Left lung (tissue), 4 donors: ENCODE measurements at regions not wholly inside any gene's neighbourhood (a gene's known extent, or its start where the extent isn't known, plus 50 kb on each side); places are given as distances from the start of the nearest gene placed in this dataset.

ENCODE experiments used
- ATAC-seq: fragments of 200-7000 bp; cut with Tn5 transposase; one replicate; pipeline ENCODE4 v1.9.1; 2020; ENCODE audit warnings: moderate library complexity
- DNase-seq, 4 donors: peaks; one replicate each; pipeline ENCODE4 v3.0.0-alpha.2; 2013 to 2020
- H3K27ac ChIP-seq, 2 donors: fragments of 200-600 bp; sonication (generic) in 1 of 2; one replicate each; pipeline versions ENCODE4 v1.5.0 to v1.8.0; 2020 to 2021
- H3K27me3 ChIP-seq, 2 donors: fragments of 200-600 bp; sonication (generic) in 1 of 2; one replicate each; pipeline versions ENCODE4 v1.5.0 to v1.8.0; 2020 to 2021
- H3K36me3 ChIP-seq, 2 donors: fragments of 200-600 bp; sonication (generic) in 1 of 2; one replicate each; pipeline versions ENCODE4 v1.5.0 to v1.8.0; 2020 to 2021
- H3K4me1 ChIP-seq, 2 donors: fragments of 200-600 bp; one replicate each; pipeline ENCODE4 v1.8.0; 2021
- H3K4me3 ChIP-seq, 2 donors: fragments of 200-600 bp; sonication (generic) in 1 of 2; one replicate each; pipeline versions ENCODE4 v1.5.0 to v1.8.0; 2020 to 2021; ENCODE audit warnings: mild to moderate bottlenecking in 1 of 2
- H3K9me3 ChIP-seq, 2 donors: fragments of 200-600 bp; sonication (generic) in 1 of 2; one replicate each; pipeline versions ENCODE4 v1.5.0 to v1.8.0; 2020 to 2021
- CTCF ChIP-seq, 2 donors: fragments of 200-600 bp; sonication (generic) in 1 of 2; IDR thresholded peaks; one replicate each; pipeline versions ENCODE4 v1.5.0 to v1.8.0; 2021; ENCODE audit warnings: antibody characterized with exemption in 2 of 2
- intact Hi-C, 2 donors: fragments of 100-400 bp; cut with DNase I; formaldehyde crosslinking; loops; one replicate each; pipeline versions ENCODE4 v1.11.2 to v1.14.2; 2022
- donor health status: DM: no; HTN: yes; CAD: no.
- donor health status: DM: no; HTN: no; CAD: no.

- Histone ChIP-seq H3K27me3 (no peaks in the 10 kb centered on the region), H3K4me3 (no peak overlapping the region), H3K9me3 (no peaks in the 10 kb centered on the region), H3K27ac (no peak overlapping the region), H3K36me3 (no peaks in the 10 kb centered on the region), H3K4me1 (no peaks in the 10 kb centered on the region)
- DNase-seq (no peak), ATAC-seq (no peak)
- intact Hi-C loops, result no loop called here
- no peak for TF ChIP-seq CTCF (IDR thresholded peaks at IDR 0.05)
These were observed 109.8 kb upstream of the ATP10B start for GRCh38 chr5:160961761-160962160.

GRCh38 chr5:160961038-160961437, 109.0 kb upstream of the ATP10B start:
- no peaks in the 10 kb centered on the region for H3K4me1 ChIP-seq
- DNase-seq, result no peak
- no peak for ATAC-seq
- H3K36me3 ChIP-seq, result no peaks in the 10 kb centered on the region
- intact Hi-C loops, result no loop called here
- no peaks in the 10 kb centered on the region for H3K27me3 ChIP-seq
- H3K27ac ChIP-seq, result no peak overlapping the region
- H3K9me3 ChIP-seq, result no peaks in the 10 kb centered on the region
- H3K4me3 ChIP-seq, result no peak overlapping the region
- TF ChIP-seq CTCF (IDR thresholded peaks at IDR 0.05), result no peak

GRCh38 chr5:160960592-160960991, 108.6 kb upstream of the ATP10B start:
- intact Hi-C loops, result no loop called here
- no peak for ATAC-seq
- H3K9me3 ChIP-seq, result no peaks in the 10 kb centered on the region
- no peaks in the 10 kb centered on the region for H3K27me3 ChIP-seq
- no peak overlapping the region for H3K27ac ChIP-seq
- H3K4me3 ChIP-seq, result no peak overlapping the region
- no peak for TF ChIP-seq CTCF (IDR thresholded peaks at IDR 0.05)
- H3K4me1 ChIP-seq, result no peaks in the 10 kb centered on the region
- H3K36me3 ChIP-seq, result no peaks in the 10 kb centered on the region
- DNase-seq, result no peak

GRCh38 chr5:160959804-160960203, 107.8 kb upstream of the ATP10B start:
- ATAC-seq (peak; percentile 93), DNase-seq (peak in 2 of 4 donors; percentile 51 to 82)
- H3K36me3 ChIP-seq, result no peaks in the 10 kb centered on the region
- intact Hi-C loops, result no loop called here
- H3K4me1 ChIP-seq, result no peaks in the 10 kb centered on the region
- no peak for TF ChIP-seq CTCF (IDR thresholded peaks at IDR 0.05)
- H3K4me3 ChIP-seq, result no peak overlapping the region
- H3K27me3 ChIP-seq, result no peaks in the 10 kb centered on the region
- no peaks in the 10 kb centered on the region for H3K9me3 ChIP-seq
- H3K27ac ChIP-seq, result no peak overlapping the region

GRCh38 chr5:160957312-160957861, 105.4 kb upstream of the ATP10B start:
- no peak for DNase-seq
- intact Hi-C loops, result no loop called here
- no peak for TF ChIP-seq CTCF (IDR thresholded peaks at IDR 0.05)
- no peak overlapping the region for H3K27ac ChIP-seq
- H3K27me3 ChIP-seq, result no peaks in the 10 kb centered on the region
- no peaks in the 10 kb centered on the region for H3K4me1 ChIP-seq
- no peak for ATAC-seq
- no peaks in the 10 kb centered on the region for H3K36me3 ChIP-seq
- H3K4me3 ChIP-seq, result no peak overlapping the region
- no peaks in the 10 kb centered on the region for H3K9me3 ChIP-seq
